GM18502 (cell line): ENCODE measurements at regions not wholly inside any gene's neighbourhood (a gene's known extent, or its start where the extent isn't known, plus 50 kb on each side); places are given as distances from the start of the nearest gene placed in this dataset.

Source experiments
- ATAC-seq: cut with Tn5 transposase; IDR thresholded peaks from one replicate; pipeline ENCODE4 v1.9.1; 2021; ENCODE audit warnings: mild to moderate bottlenecking; ENCODE audit not compliant: unreplicated experiment, poor library complexity

DNA sequence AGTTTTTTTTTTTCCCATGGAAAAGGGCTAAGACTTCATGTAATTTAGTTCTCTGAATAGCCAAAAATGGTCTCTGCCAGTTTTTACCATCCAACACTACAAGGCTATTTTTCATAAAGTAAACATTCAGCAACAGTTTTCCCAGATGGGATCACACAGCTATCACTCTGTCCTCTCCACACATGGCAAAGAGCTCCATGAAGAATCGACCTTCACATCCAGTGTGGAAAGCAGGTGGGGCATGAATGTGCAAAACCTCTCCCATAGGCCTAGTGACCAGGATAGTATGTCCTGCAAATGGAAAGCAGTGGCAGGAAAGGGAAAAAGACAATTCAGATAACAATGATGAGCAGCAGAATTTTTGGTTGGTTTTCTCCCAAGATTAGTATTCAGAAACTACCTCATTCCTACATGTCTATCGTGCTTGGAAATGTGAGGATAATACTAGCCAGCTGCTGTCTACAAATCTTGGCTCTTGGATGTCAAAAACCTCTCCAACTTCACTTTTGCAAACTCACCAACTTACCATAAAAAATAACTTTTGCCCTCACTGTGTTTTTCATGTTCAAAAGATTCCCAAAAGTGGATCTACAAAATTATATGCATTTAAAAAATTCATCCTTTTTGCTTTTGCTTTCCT, 159.7 kb upstream of the MCHR2 start:
- ATAC-seq = no peak

DNA sequence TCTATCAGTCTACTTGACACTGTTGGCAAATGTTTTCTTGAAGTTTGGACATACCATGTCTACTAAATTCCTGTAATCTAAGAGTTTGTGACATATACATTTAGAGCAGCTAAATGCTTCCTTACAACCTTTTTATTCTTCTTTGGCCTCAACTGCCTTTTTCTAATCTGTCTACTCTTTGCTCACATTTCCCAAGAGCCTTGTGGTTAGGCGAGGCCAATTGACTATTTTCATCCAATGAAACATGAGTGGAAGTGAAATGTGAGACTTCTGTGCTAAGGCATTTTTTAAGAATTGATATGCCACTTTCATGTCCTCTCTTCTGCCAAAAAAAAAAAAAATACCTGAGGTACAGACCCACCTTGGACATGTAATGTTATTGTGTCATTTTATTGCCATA, 158.2 kb upstream of the MCHR2 start:
- no peak for ATAC-seq

DNA sequence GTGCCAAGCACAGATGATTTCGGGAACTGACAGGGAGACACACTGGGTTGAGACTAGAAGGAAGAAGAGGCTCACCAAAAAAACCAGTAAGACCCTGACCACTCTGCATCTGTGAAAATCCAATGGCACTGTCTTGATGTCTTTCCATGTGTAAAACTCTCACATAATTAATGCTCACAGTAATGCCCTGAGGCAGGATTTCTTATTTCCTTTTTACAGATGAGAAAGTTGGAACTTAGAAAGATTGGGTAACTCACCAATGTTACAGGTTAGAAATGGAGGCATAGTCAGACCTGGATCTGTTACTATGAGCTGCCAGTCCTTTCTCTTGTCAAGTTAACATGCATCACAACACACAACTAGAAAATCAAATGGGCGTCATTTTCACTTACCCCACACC, 151.0 kb upstream of the MCHR2 start:
- ATAC-seq = no peak

GRCh38 chr6:100138346-100139022, 144.5 kb upstream of the MCHR2 start:
- no peak for ATAC-seq

GRCh38 chr6:100137759-100138158, 143.7 kb upstream of the MCHR2 start:
- ATAC-seq = no peak

- no peak for ATAC-seq
Observed at GRCh38 chr6:100136590-100136989, 142.6 kb upstream of the MCHR2 start.

DNA sequence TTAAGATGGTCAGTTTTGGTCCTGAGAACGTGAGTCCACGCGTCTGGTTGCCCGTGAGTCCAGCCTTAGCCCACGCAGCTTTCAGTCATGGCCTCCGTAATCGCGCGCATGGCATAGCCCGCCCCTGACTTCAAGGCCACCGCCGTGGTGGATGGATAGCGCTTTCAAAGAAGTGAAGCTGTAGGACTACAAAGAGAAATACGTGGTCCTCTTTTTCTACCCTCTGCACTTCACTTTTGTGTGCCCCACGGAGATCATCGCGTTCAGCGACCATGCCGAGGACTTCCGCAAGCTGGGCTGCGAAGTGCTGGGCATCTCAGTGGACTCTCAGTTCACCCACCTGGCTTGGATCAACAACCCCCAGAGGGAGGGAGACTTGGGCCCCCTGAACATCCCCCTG, 142.0 kb upstream of the MCHR2 start:
- ATAC-seq = no peak

GRCh38 chr6:100134703-100135102, 140.7 kb upstream of the MCHR2 start:
- no peak for ATAC-seq

GRCh38 chr6:100134297-100134696, 140.3 kb upstream of the MCHR2 start:
- no peak for ATAC-seq

DNA sequence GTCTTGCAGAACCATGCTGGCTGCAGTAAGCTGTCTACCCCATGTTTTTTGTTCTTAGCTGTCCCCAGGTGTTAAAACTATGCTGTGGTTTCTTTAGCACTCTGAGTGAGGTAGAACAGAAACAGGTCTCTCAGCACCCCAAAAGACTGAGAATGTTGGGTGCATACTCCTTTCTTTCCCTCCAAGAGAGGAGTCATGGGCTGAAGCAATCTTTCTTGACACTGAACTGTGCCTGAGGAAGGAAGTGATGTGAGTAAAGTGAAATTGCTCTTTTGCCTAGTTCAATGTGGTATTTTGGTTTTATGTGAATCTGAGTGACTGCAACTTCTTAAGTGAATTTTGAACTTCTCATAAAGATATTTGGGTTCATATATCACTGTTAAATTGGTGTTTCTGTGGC, 138.0 kb upstream of the MCHR2 start:
- ATAC-seq = no peak

- ATAC-seq = no peak
Observed at GRCh38 chr6:100130630-100131029, 136.6 kb upstream of the MCHR2 start.

GRCh38 chr6:100126790-100127484, 132.9 kb upstream of the MCHR2 start:
- ATAC-seq = peak; percentile 84

GRCh38 chr6:100121854-100122609, 128.0 kb upstream of the MCHR2 start:
- no peak for ATAC-seq

DNA sequence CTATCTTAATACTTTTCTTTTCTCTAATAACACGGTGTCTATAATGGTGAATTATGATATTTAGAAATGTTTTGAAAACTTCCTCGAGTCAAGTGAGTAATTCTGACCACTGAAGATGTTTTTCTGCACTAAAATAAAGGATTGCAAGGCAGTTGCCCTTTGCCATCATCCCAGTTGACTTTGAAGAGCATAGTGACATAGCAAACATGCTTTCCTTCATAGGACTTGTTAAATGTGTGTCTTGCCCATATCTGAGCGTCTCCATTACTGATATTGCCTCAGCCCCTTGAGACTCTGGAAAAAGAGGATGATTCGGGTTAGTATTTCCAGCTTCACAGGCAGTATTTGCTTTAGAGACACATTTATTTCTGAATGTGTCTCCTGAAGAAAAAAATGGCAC, 125.2 kb upstream of the MCHR2 start:
- no peak for ATAC-seq

GRCh38 chr6:100118301-100118700, 124.3 kb upstream of the MCHR2 start:
- ATAC-seq = no peak

DNA sequence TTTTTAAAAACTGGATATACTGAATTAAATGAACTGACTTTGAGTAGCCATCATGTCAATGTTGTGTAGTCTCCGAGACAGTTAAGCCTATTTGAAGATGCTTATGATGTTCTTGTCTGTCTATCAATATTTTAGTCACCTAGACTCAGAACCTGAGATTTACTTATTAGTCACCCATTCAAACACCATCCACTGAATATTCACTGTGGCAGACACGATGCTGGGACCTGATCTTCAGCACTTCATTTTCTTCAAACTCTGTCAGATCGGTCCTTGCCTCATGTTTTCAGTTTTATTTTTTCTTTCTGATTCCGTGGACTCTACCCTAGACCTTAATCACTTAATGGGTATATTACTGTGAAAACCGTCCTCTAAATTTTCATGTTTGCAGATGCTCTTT, 123.7 kb upstream of the MCHR2 start:
- no peak for ATAC-seq

GRCh38 chr6:100116411-100117194, 122.6 kb upstream of the MCHR2 start:
- ATAC-seq = peak; percentile 78

DNA sequence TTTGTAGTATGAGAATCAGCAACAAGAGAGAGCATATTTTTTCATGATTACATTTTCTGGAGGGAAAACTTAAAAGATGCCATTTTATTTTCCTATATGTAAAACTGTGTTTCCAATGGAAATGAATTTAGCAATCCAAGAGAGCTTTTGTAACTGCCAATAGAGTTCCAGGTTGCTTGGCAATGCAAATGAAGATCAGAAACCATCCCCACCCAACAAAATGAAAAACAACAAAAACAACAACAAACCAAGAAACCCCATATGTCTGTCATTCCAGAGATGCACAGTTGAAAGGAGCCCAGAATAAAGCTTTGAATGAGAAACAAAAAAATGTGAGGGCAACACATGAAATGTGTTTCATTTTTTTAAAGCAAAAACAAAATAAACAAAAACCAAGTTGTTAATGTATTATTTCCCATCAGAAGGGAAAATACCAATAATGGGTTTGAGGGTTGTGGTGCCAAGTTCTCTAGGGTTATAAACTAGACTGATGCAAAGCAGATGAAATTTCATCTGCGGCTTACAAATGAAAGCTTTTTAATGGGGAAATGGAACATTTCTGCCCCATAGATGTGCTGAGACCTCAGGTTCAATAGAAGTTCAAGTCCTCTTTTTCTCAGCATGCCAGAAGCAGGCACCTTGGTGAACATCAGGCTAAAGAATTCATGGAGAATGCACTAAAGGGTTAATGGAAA, 121.5 kb upstream of the MCHR2 start:
- ATAC-seq = no peak

GRCh38 chr6:100112855-100113508, 119.0 kb upstream of the MCHR2 start:
- ATAC-seq = no peak
